ENCODE measurements at regions not wholly inside any gene's neighbourhood (a gene's known extent, or its start where the extent isn't known, plus 50 kb on each side); places are given as distances from the start of the nearest gene placed in this dataset.
"Not testable (repeated sequence)": the region's sequence is repeated elsewhere in the genome, so short reads cannot be mapped to it uniquely, and the experiment has no call there.

DNA sequence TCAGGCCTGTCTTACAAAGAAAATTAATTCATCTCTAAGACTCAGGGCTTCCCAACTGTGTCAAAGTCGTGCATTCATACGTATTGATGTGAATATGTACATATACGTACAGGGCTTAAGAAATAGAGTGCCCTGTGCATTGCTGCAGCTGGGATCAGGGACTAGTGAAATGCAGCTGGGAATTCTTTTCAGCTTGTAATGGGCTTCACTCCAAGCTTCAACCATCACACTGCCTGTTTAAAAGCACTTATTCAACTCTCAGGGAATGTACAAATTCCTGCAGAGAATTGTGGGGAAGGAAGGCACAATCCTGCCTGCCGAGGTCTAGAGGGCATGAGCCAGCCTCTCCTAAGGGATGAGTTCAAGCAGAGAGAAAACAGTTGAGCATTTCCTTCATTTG, 59.6 kb upstream of the MAN2A1 start:
- no peaks in the 10 kb centered on the region for H3K27me3 ChIP-seq (ENCODE audit: control insufficient read depth, insufficient read depth, low read length)
- no peaks in the 10 kb centered on the region for H3K9me3 ChIP-seq (ENCODE audit: control insufficient read depth, insufficient read depth, low read length)
- DNase-seq (ENCODE audit: low read depth, low spot score) = no peak
- H3K27ac ChIP-seq (ENCODE audit: low read depth, low read length) = no peak overlapping the region
- TF ChIP-seq, protein P1, sequence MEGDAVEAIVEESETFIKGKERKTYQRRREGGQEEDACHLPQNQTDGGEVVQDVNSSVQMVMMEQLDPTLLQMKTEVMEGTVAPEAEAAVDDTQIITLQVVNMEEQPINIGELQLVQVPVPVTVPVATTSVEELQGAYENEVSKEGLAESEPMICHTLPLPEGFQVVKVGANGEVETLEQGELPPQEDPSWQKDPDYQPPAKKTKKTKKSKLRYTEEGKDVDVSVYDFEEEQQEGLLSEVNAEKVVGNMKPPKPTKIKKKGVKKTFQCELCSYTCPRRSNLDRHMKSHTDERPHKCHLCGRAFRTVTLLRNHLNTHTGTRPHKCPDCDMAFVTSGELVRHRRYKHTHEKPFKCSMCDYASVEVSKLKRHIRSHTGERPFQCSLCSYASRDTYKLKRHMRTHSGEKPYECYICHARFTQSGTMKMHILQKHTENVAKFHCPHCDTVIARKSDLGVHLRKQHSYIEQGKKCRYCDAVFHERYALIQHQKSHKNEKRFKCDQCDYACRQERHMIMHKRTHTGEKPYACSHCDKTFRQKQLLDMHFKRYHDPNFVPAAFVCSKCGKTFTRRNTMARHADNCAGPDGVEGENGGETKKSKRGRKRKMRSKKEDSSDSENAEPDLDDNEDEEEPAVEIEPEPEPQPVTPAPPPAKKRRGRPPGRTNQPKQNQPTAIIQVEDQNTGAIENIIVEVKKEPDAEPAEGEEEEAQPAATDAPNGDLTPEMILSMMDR (IDR thresholded peaks at IDR 0.05; ENCODE audit: low read depth, low read length) = no peak
- POLR2A ChIA-PET = no interaction called here
- CTCF ChIA-PET = no interaction called here
- H3K4me3 ChIP-seq (ENCODE audit: low read depth, low read length) = no peak overlapping the region

DNA sequence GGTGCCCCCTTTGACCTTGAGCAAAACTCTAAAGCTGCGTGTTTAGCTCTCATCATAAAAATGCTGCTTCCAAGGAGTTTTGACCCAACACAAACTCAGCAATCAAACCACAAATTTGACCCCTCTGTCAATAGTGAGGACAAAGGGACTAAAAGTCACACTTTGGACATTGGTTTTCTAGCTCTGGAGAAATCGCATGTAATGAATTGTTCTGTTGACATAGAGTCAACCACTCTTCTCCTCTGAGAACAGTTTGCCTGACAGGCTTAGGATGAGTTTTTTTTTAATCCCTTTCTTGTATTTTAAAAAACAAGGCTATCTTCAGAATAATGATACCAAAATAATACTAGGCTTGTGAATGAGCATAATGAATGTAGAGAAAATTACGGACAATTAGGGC, 61.1 kb upstream of the MAN2A1 start:
- H3K27ac ChIP-seq (ENCODE audit: low read depth, low read length) = no peak overlapping the region
- H3K27me3 ChIP-seq (ENCODE audit: control insufficient read depth, insufficient read depth, low read length) = no peaks in the 10 kb centered on the region
- DNase-seq (ENCODE audit: low read depth, low spot score) = no peak
- H3K4me3 ChIP-seq (ENCODE audit: low read depth, low read length) = no peak overlapping the region
- TF ChIP-seq, protein P1 (IDR thresholded peaks at IDR 0.05; ENCODE audit: low read depth, low read length) = no peak
- POLR2A ChIA-PET = no interaction called here
- CTCF ChIA-PET = no interaction called here
- H3K9me3 ChIP-seq (ENCODE audit: control insufficient read depth, insufficient read depth, low read length) = no peaks in the 10 kb centered on the region

DNA sequence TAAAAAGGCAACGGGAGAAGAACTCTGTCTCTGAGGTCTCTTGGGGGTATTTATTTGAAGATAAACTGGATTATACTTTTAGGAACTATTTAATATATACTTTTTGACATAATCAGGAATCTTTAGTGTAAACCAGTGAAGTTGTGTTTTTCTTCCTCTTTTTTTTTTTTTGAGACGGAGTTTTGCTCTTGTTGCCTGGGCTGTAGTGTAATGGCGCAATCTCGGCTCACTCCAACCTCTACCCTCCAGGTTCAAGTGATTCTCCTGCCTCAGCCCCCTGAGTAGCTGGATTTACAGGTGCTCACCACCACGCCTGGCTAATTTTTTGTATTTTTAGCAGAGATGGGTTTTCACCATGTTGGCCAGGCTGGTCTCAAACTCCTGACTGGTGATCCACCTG, 68.5 kb upstream of the MAN2A1 start:
- POLR2A ChIA-PET, CTCF ChIA-PET: not testable (repeated sequence)

DNA sequence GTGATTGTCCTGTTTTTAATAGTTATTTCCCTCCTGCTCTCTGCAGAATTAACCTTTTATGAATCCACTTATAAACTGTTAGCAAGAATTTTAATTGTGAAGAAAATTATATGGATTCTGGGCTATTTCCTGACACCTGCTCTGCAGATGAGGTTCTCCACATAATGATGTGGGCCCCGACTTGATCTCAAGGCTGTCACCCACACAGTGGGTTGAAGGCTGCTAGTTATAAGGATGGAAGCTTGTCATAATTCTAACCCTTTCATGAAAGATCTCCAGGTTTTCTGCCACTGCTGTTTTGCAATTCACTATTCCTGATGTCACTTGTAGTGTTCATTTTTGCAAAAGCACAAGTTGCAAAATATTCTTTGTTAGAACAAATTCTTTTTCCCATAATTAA, 69.1 kb upstream of the MAN2A1 start:
- no peaks in the 10 kb centered on the region for H3K27me3 ChIP-seq (ENCODE audit: control insufficient read depth, insufficient read depth, low read length)
- DNase-seq (ENCODE audit: low read depth, low spot score) = no peak
- no peak overlapping the region for H3K4me3 ChIP-seq (ENCODE audit: low read depth, low read length)
- H3K9me3 ChIP-seq (ENCODE audit: control insufficient read depth, insufficient read depth, low read length) = no peaks in the 10 kb centered on the region
- H3K27ac ChIP-seq (ENCODE audit: low read depth, low read length) = no peak overlapping the region
- CTCF ChIA-PET = no interaction called here
- POLR2A ChIA-PET = no interaction called here
- TF ChIP-seq, protein P1 (IDR thresholded peaks at IDR 0.05; ENCODE audit: low read depth, low read length) = no peak

More for the DNA sequence above, 68.5 kb upstream of the MAN2A1 start:
- H3K9me3 ChIP-seq (ENCODE audit: control insufficient read depth, insufficient read depth, low read length); H3K27me3 ChIP-seq (ENCODE audit: control insufficient read depth, insufficient read depth, low read length); H3K27ac ChIP-seq (ENCODE audit: low read depth, low read length); H3K4me3 ChIP-seq (ENCODE audit: low read depth, low read length); DNase-seq (ENCODE audit: low read depth, low spot score): not testable (repeated sequence)

DNA sequence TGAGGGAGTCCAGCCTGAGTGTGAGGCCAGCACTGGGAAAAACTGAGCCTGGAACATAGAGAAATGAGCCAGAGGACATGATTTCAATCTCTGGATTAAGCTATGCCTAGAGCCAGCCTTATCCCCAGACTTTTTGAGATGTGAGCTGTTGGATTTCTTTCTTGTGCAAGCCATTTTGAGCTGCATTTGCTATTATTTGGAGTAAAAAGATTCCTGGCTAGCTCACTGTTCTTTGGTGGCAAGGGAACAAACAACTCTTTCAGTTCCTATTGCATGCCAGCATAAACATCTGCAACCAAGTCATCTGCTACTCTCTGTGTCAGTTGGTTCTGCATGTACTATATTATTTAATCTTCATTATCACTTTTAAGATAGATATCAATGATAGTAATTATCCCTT, 70.1 kb upstream of the MAN2A1 start:
- no peaks in the 10 kb centered on the region for H3K27me3 ChIP-seq (ENCODE audit: control insufficient read depth, insufficient read depth, low read length)
- CTCF ChIA-PET = no interaction called here
- no peak overlapping the region for H3K4me3 ChIP-seq (ENCODE audit: low read depth, low read length)
- POLR2A ChIA-PET = no interaction called here
- DNase-seq (ENCODE audit: low read depth, low spot score) = no peak
- H3K9me3 ChIP-seq (ENCODE audit: control insufficient read depth, insufficient read depth, low read length) = no peaks in the 10 kb centered on the region
- TF ChIP-seq, protein P1 (IDR thresholded peaks at IDR 0.05; ENCODE audit: low read depth, low read length) = no peak
- no peak overlapping the region for H3K27ac ChIP-seq (ENCODE audit: low read depth, low read length)

DNA sequence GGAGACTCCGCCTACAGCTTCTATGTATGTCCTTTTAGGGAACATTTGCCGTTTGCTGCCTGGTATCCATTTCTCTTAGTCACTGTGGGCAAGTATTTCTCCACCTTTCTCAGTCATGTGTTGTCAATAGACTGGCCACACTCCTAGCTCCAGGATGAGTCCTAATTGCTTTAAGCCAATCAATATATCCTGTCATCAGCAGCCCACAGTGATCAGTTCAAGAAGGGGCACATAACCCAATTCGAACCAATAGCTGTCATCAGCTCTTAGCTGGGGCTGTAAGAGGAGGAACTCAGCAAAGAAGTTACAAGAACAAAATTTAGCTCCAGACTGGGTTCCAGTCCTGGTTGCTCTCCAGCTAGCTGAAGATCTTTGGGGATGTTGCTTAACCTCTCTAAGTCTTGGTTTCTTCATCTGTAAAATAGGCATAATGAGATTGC, 70.7 kb upstream of the MAN2A1 start:
- H3K27me3 ChIP-seq (ENCODE audit: control insufficient read depth, insufficient read depth, low read length) = no peaks in the 10 kb centered on the region
- TF ChIP-seq, protein P1 (IDR thresholded peaks at IDR 0.05; ENCODE audit: low read depth, low read length) = no peak
- no peak overlapping the region for H3K27ac ChIP-seq (ENCODE audit: low read depth, low read length)
- DNase-seq (ENCODE audit: low read depth, low spot score) = no peak
- POLR2A ChIA-PET = no interaction called here
- CTCF ChIA-PET = no interaction called here
- H3K4me3 ChIP-seq (ENCODE audit: low read depth, low read length) = no peak overlapping the region
- no peaks in the 10 kb centered on the region for H3K9me3 ChIP-seq (ENCODE audit: control insufficient read depth, insufficient read depth, low read length)
